GM18909 (cell line): ENCODE measurements at regions not wholly inside any gene's neighbourhood (a gene's known extent, or its start where the extent isn't known, plus 50 kb on each side); places are given as distances from the start of the nearest gene placed in this dataset.

Experiments
- ATAC-seq: cut with Tn5 transposase; IDR thresholded peaks from one replicate; pipeline ENCODE4 v1.9.1; 2021; ENCODE audit warnings: mild to moderate bottlenecking; ENCODE audit not compliant: unreplicated experiment, poor library complexity

GRCh38 chr6:165889636-165890403 is 226.8 kb upstream of the PDE10A start:
- no peak for ATAC-seq

- ATAC-seq, result no peak
These were observed 223.1 kb upstream of the PDE10A start for GRCh38 chr6:165886169-165886568.

GRCh38 chr6:165884813-165885765 is 222.0 kb upstream of the PDE10A start:
- peak; percentile 98 for ATAC-seq

GRCh38 chr6:165883851-165884640 is 221.0 kb upstream of the PDE10A start:
- no peak for ATAC-seq

GRCh38 chr6:165881806-165882205 is 218.8 kb upstream of the PDE10A start:
- ATAC-seq, result no peak

GRCh38 chr6:165880686-165881085 is 217.6 kb upstream of the PDE10A start:
- no peak for ATAC-seq

- ATAC-seq, result no peak
These were observed 214.7 kb upstream of the PDE10A start for GRCh38 chr6:165877773-165878172.

GRCh38 chr6:165877192-165877591 is 214.2 kb upstream of the PDE10A start:
- ATAC-seq, result no peak

GRCh38 chr6:165876588-165876987 is 213.5 kb upstream of the PDE10A start:
- ATAC-seq, result no peak

GRCh38 chr6:165875946-165876345 is 212.9 kb upstream of the PDE10A start:
- ATAC-seq, result no peak

- no peak for ATAC-seq
These were observed 210.9 kb upstream of the PDE10A start for GRCh38 chr6:165873976-165874375.

GRCh38 chr6:165872811-165873210 is 209.8 kb upstream of the PDE10A start:
- ATAC-seq, result no peak

GRCh38 chr6:165872311-165872710 is 209.3 kb upstream of the PDE10A start:
- ATAC-seq, result no peak

- ATAC-seq, result no peak
These were observed 208.5 kb upstream of the PDE10A start for GRCh38 chr6:165871571-165871970.

- no peak for ATAC-seq
These were observed 206.5 kb upstream of the PDE10A start for GRCh38 chr6:165869526-165869925.

GRCh38 chr6:165864925-165865324 is 201.9 kb upstream of the PDE10A start:
- no peak for ATAC-seq

GRCh38 chr6:165864218-165864617 is 201.2 kb upstream of the PDE10A start:
- no peak for ATAC-seq

- no peak for ATAC-seq
These were observed 200.8 kb upstream of the PDE10A start for GRCh38 chr6:165863801-165864200.

GRCh38 chr6:165862813-165863212 is 199.8 kb upstream of the PDE10A start:
- ATAC-seq, result no peak

GRCh38 chr6:165861226-165861625 is 198.2 kb upstream of the PDE10A start:
- ATAC-seq, result no peak

- no peak for ATAC-seq
These were observed 195.5 kb upstream of the PDE10A start for GRCh38 chr6:165858586-165858985.
